OCI-LY3 (cell line): ENCODE measurements at regions not wholly inside any gene's neighbourhood (a gene's known extent, or its start where the extent isn't known, plus 50 kb on each side); places are given as distances from the start of the nearest gene placed in this dataset.
"Not testable (repeated sequence)": the region's sequence is repeated elsewhere in the genome, so short reads cannot be mapped to it uniquely, and the experiment has no call there.

Source experiments
- H2AFZ ChIP-seq: fragments of 200-600, 300-600 bp; shearing (Covaris generic); 2 replicates; pipeline ENCODE4 v1.6.0; 2014; ENCODE audit warnings: antibody characterized with exemption, low read depth, low read length
- H3K27ac ChIP-seq: fragments of 200-600, 300-600 bp; sonication (generic); 2 replicates; pipeline ENCODE4 v1.5.1; 2014; ENCODE audit warnings: mild to moderate bottlenecking, low read length, moderate library complexity, mixed read lengths
- H3K27me3 ChIP-seq: fragments of 200-600, 300-600 bp; sonication (generic); 2 replicates; pipeline ENCODE4 v1.6.1; 2014; ENCODE audit warnings: low read depth, low read length, mixed read lengths
- H3K36me3 ChIP-seq: fragments of 200-600, 300-600 bp; sonication (generic); replicated peaks from 2 replicates; pipeline ENCODE3; 2014; ENCODE audit warnings: low read depth, low read length, mixed read lengths
- H3K4me1 ChIP-seq: fragments of 300-600, 200-600 bp; sonication (generic); 2 replicates; pipeline ENCODE4 v1.6.1; 2014; ENCODE audit warnings: low read length, mixed read lengths
- H3K4me2 ChIP-seq: fragments of 200-600, 300-600 bp; sonication (generic); 2 replicates; pipeline ENCODE4 v1.6.1; 2014; ENCODE audit warnings: low read length, mixed read lengths
- H3K4me3 ChIP-seq: fragments of 300-600, 200-600 bp; sonication (generic); 2 replicates; pipeline ENCODE4 v1.5.1; 2014; ENCODE audit warnings: antibody characterized with exemption, mild to moderate bottlenecking, low read length, moderate library complexity
- H3K79me2 ChIP-seq: fragments of 300-600, 200-600 bp; shearing (Covaris generic); 2 replicates; pipeline ENCODE4 v1.6.1; 2014; ENCODE audit warnings: mild to moderate bottlenecking, low read length, mixed read lengths
- H3K9ac ChIP-seq: fragments of 300-600, 200-600 bp; shearing (Covaris generic); 2 replicates; pipeline ENCODE4 v1.6.0; 2014; ENCODE audit warnings: mild to moderate bottlenecking, low read length, moderate library complexity
- H3K9me3 ChIP-seq: fragments of 200-600, 300-600 bp; shearing (Covaris generic); 2 replicates; pipeline ENCODE4 v1.6.1; 2014; ENCODE audit warnings: low read length, mixed read lengths; ENCODE audit not compliant: insufficient read depth
- H4K20me1 ChIP-seq: fragments of 200-600, 300-600 bp; sonication (generic); 2 replicates; pipeline ENCODE4 v1.6.1; 2016; ENCODE audit warnings: low read length, mixed read lengths; ENCODE audit not compliant: insufficient read depth
- EZH2phosphoT487 ChIP-seq: fragments of 200-600 bp; shearing (Covaris generic); IDR thresholded peaks from 2 replicates; pipeline ENCODE4 v1.6.1; 2018; ENCODE audit warnings: antibody characterized with exemption, mixed run types, low read depth
- TF ChIP-seq, protein P1 (sequence below): fragments of 200-600, 300-600 bp; sonication (generic); IDR thresholded peaks from 2 replicates; pipeline ENCODE4 v1.5.1; 2014; ENCODE audit warnings: antibody characterized with exemption, low read length, low read depth

DNA sequence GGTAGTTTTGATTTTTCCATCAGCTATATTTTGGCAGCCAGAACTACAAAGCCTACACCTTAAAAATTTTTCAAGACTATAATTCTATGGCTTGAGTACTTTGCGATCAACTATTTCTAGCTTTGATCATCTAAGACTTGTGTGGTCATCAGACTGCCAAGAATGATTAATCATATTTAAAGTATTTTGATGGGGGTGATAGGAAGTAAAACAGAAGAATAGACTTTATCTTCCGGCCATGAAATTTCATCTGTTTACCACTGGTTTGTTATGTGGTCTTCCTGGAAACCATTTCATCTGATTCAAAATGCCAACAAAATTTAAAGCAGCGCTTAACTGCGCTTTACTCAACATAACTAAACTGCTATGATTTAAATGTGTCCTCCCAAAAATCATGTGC lies 706.8 kb downstream of the TRHDE start:
- Histone ChIP-seq H3K9ac (no peak overlapping the region), H3K4me3 (no peak overlapping the region), H3K4me1 (no peaks in the 10 kb centered on the region), H3K9me3 (no peaks in the 10 kb centered on the region), H2AFZ (no peak overlapping the region), H3K4me2 (no peak overlapping the region), H3K27me3 (no peaks in the 10 kb centered on the region), H4K20me1 (no peaks in the 10 kb centered on the region), H3K27ac (no peak overlapping the region), H3K79me2 (no peaks in the 10 kb centered on the region), H3K36me3 (no peaks in the 10 kb centered on the region)
- no peak for TF ChIP-seq EZH2phosphoT487
- TF ChIP-seq, protein P1, sequence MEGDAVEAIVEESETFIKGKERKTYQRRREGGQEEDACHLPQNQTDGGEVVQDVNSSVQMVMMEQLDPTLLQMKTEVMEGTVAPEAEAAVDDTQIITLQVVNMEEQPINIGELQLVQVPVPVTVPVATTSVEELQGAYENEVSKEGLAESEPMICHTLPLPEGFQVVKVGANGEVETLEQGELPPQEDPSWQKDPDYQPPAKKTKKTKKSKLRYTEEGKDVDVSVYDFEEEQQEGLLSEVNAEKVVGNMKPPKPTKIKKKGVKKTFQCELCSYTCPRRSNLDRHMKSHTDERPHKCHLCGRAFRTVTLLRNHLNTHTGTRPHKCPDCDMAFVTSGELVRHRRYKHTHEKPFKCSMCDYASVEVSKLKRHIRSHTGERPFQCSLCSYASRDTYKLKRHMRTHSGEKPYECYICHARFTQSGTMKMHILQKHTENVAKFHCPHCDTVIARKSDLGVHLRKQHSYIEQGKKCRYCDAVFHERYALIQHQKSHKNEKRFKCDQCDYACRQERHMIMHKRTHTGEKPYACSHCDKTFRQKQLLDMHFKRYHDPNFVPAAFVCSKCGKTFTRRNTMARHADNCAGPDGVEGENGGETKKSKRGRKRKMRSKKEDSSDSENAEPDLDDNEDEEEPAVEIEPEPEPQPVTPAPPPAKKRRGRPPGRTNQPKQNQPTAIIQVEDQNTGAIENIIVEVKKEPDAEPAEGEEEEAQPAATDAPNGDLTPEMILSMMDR = no peak

DNA sequence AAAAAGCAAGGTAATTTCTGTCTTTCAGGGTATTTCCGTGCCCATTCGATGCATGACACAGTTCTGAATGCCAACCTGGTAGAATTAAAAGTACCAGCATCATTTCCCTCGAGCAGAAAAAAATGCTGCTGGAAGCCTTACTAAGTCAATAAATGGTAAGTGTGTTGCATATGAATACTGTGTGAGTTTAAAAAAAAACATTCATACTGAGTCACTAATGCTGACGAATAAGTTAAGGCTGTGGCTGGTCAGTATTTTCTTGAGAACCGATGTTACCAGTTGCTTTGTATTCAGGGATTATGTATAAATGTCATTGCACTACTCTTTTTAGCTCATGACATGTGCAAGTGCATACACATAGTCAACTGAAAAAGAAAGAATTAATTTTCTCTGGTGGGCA lies 710.2 kb downstream of the TRHDE start:
- Histone ChIP-seq H3K27ac (no peak overlapping the region), H2AFZ (no peak overlapping the region), H3K4me2 (no peak overlapping the region), H3K4me3 (no peak overlapping the region), H3K9me3 (no peaks in the 10 kb centered on the region), H4K20me1 (no peaks in the 10 kb centered on the region), H3K9ac (no peak overlapping the region), H3K79me2 (no peaks in the 10 kb centered on the region), H3K36me3 (no peaks in the 10 kb centered on the region), H3K4me1 (no peaks in the 10 kb centered on the region), H3K27me3 (no peaks in the 10 kb centered on the region)
- TF ChIP-seq, protein P1 = no peak
- TF ChIP-seq EZH2phosphoT487 = no peak

DNA sequence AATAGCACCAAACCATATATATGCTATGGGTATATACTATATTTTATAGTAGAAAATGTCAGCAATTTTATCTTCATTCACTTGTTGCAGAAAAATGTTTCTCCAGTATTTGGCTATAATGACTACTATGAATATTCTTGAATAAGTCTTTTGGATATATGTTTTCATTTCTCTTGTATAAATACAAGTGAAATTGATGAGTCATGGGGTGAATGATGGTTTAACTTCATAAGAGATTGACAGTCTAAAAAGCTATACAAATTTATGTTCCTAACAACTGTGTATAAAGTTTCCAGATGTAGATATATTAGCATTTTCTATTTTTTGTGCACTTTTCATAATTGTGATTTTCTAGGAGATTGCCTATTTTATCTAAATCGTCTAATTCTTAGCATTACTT lies 714.8 kb downstream of the TRHDE start:
- Histone ChIP-seq H3K36me3 (no peaks in the 10 kb centered on the region), H3K79me2 (no peaks in the 10 kb centered on the region), H3K4me1 (no peaks in the 10 kb centered on the region), H3K4me3 (no peak overlapping the region), H3K9me3 (no peaks in the 10 kb centered on the region), H3K4me2 (no peak overlapping the region), H4K20me1 (no peaks in the 10 kb centered on the region), H3K27me3 (no peaks in the 10 kb centered on the region), H3K9ac (no peak overlapping the region), H3K27ac (no peak overlapping the region), H2AFZ (no peak overlapping the region)
- TF ChIP-seq, protein P1 = no peak
- TF ChIP-seq EZH2phosphoT487 = no peak

DNA sequence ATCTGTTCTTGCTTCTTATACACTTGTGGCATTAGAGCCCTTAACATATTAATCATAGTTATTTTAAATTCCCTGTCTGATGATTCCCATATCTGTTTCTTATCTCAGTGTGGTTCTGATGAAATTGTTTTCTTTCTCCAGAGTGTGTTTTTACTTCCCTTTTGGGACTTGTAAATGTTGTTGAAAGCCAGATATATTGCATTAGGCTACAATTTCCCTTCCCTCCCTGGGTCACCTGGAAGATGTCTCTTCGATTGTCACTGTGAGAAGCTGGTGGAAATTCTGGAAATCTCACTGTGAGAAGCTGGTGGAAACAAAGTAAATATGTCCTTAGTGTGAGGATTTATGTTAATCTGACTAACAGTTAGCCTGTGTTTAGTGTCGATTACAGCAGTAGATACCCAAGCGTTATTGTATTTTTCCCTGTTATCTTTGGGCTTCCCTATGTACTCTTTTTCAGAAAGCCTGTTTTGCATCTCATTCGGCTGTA lies 717.3 kb downstream of the TRHDE start:
- Histone ChIP-seq H3K27ac (no peak overlapping the region), H3K36me3 (no peaks in the 10 kb centered on the region), H3K4me1 (no peaks in the 10 kb centered on the region), H3K9ac (no peak overlapping the region), H3K4me2 (no peak overlapping the region), H2AFZ (no peak overlapping the region), H3K79me2 (no peaks in the 10 kb centered on the region), H4K20me1 (no peaks in the 10 kb centered on the region), H3K9me3 (no peaks in the 10 kb centered on the region), H3K4me3 (no peak overlapping the region), H3K27me3 (no peaks in the 10 kb centered on the region)
- TF ChIP-seq EZH2phosphoT487 = no peak
- TF ChIP-seq, protein P1 = no peak

DNA sequence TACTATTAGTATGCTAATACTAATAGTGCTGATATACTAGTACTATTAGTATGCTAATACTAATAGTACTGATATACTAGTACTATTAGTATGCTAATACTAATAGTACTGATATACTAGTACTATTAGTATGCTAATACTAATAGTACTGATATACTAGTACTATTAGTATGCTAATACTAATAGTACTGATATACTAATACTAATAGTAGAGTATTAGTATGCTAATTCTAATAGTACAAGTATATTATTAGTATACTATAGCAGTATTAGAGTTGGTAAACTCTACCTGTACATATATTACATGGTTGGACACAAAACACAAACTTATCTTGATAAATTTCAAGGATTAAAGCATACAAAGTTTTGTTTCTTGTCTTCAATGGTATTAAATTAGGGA lies 722.9 kb downstream of the TRHDE start:
- not testable (repeated sequence) for H3K4me2 ChIP-seq, H4K20me1 ChIP-seq, H2AFZ ChIP-seq, H3K27ac ChIP-seq, H3K9ac ChIP-seq, H3K4me1 ChIP-seq, H3K27me3 ChIP-seq, H3K79me2 ChIP-seq, H3K9me3 ChIP-seq, H3K4me3 ChIP-seq, H3K36me3 ChIP-seq
